Aorta (tissue), 5 donors: ENCODE measurements at regions not wholly inside any gene's neighbourhood (a gene's known extent, or its start where the extent isn't known, plus 50 kb on each side); places are given as distances from the start of the nearest gene placed in this dataset.

Source experiments
- ATAC-seq: fragments of 200-7000 bp; cut with Tn5 transposase; one replicate; pipeline ENCODE4 v1.9.1; 2022; ENCODE audit warnings: moderate library complexity; ENCODE audit not compliant: low FRiP score
- DNase-seq, 2 donors: peaks; one replicate each; pipeline ENCODE4 v3.0.0-alpha.2; 2020
- H3K27ac ChIP-seq, 2 donors: one replicate each; pipeline ENCODE4 v1.5.1; 2013; ENCODE audit warnings: low read length in 2 of 2, mild to moderate bottlenecking in 2 of 2, moderate library complexity in 2 of 2, control low read depth in 1 of 2, inconsistent platforms in 1 of 2, low read depth in 1 of 2
- H3K27me3 ChIP-seq, 2 donors: one replicate each; pipeline ENCODE4 v1.6.1; 2013; ENCODE audit warnings: control low read depth in 1 of 2, low read length in 1 of 2, mild to moderate bottlenecking in 1 of 2, moderate library complexity in 1 of 2; ENCODE audit not compliant: insufficient read depth in 2 of 2, control insufficient read depth in 1 of 2
- H3K36me3 ChIP-seq, 2 donors: one replicate each; pipeline ENCODE4 v1.6.1; 2013; ENCODE audit warnings: control low read depth in 1 of 2, low read length in 1 of 2, mild to moderate bottlenecking in 1 of 2; ENCODE audit not compliant: insufficient read depth in 2 of 2, control insufficient read depth in 1 of 2
- H3K4me1 ChIP-seq, 2 donors: one replicate each; pipeline ENCODE4 v1.6.1; 2013; ENCODE audit warnings: low read length in 2 of 2, control low read depth in 1 of 2, mild to moderate bottlenecking in 1 of 2, moderate library complexity in 1 of 2; ENCODE audit not compliant: insufficient read depth in 2 of 2, control insufficient read depth in 1 of 2
- H3K4me3 ChIP-seq, 2 donors: one replicate each; pipeline ENCODE4 v1.5.1; 2013; ENCODE audit warnings: low read length in 2 of 2, control low read depth in 1 of 2, mild to moderate bottlenecking in 1 of 2
- H3K9me3 ChIP-seq: one replicate; pipeline ENCODE4 v1.6.1; 2013; ENCODE audit warnings: mild to moderate bottlenecking, low read length; ENCODE audit not compliant: control insufficient read depth
- WGBS, 2 donors: extraction: QIAGEN DNeasy Blood & Tissue Kit; methylation state at CpG; one replicate each; pipeline ENCODE4 v1.1.7; 2013; 5-methylcytosine and 5-hydroxymethylcytosine counted together
- intact Hi-C, 2 donors: fragments of 100-400 bp; cut with DNase I; formaldehyde crosslinking; loops; one replicate each; pipeline versions ENCODE4 v1.14.2 to v1.15.0; 2022
- donor health status: healthy with polysubstance abuse.
- donor health status: Bipolar disorder and iron deficiency.
- donor health status: DM: no; HTN: no; CAD: no.
- donor health status: DM: no; HTN: no; CAD: no.
- donor health status: DM: yes; HTN: yes; CAD: no.

- Histone ChIP-seq H3K4me1 (no peaks in the 10 kb centered on the region), H3K4me3 (no peak overlapping the region), H3K27ac (no peak overlapping the region), H3K36me3 (no peaks in the 10 kb centered on the region), H3K27me3 (peaks cover 0 to 3% of the 10 kb centered on the region in 2 donors), H3K9me3 (peaks cover 1% of the 10 kb centered on the region)
- ATAC-seq (no peak), DNase-seq (no peak)
- 83 to 95% methylated on average over 1 of the region's 1 CpG for WGBS, 2 donors
- intact Hi-C loops, result no loop called here
Observed at GRCh38 chr4:32172761-32173160, 1452.6 kb downstream of the PCDH7 start.

- H3K36me3 ChIP-seq, result no peaks in the 10 kb centered on the region
- H3K27ac ChIP-seq, result no peak overlapping the region
- H3K4me1 ChIP-seq, result no peaks in the 10 kb centered on the region
- ATAC-seq (no peak), DNase-seq (no peak)
- no peaks in the 10 kb centered on the region for H3K9me3 ChIP-seq
- no peak overlapping the region for H3K4me3 ChIP-seq
- intact Hi-C loops, result no loop called here
- H3K27me3 ChIP-seq, result peaks cover 0 to 3% of the 10 kb centered on the region in 2 donors
Observed at GRCh38 chr4:32180086-32180485, 1459.9 kb downstream of the PCDH7 start.

- Histone ChIP-seq H3K4me3 (no peak overlapping the region), H3K9me3 (no peaks in the 10 kb centered on the region), H3K27ac (no peak overlapping the region), H3K27me3 (no peaks in the 10 kb centered on the region), H3K4me1 (no peaks in the 10 kb centered on the region), H3K36me3 (no peaks in the 10 kb centered on the region)
- ATAC-seq (no peak), DNase-seq (no peak)
- intact Hi-C loops, result no loop called here
- WGBS, 2 donors, result 57 to 59% methylated on average over 2 of the region's 2 CpGs
Observed at GRCh38 chr4:32184186-32184585, 1464.0 kb downstream of the PCDH7 start.

- Histone ChIP-seq H3K27ac (no peak overlapping the region), H3K4me3 (no peak overlapping the region), H3K36me3 (no peaks in the 10 kb centered on the region), H3K27me3 (no peaks in the 10 kb centered on the region), H3K9me3 (no peaks in the 10 kb centered on the region), H3K4me1 (no peaks in the 10 kb centered on the region)
- intact Hi-C loops, result no loop called here
- 91 to 93% methylated on average over 10 of the region's 10 CpGs for WGBS, 2 donors
- DNase-seq (peak in 1 of 2 donors; percentile 62), ATAC-seq (no peak)
Observed at GRCh38 chr4:32189130-32189529, 1469.0 kb downstream of the PCDH7 start.

- no peak overlapping the region for H3K27ac ChIP-seq
Observed at GRCh38 chr4:32189788-32190187, 1469.6 kb downstream of the PCDH7 start.

GRCh38 chr4:32191961-32192360 is 1471.8 kb downstream of the PCDH7 start:
- ATAC-seq (no peak), DNase-seq (no peak)
- intact Hi-C loops, result no loop called here
- 71 to 75% methylated on average over 4 of the region's 4 CpGs for WGBS, 2 donors
- Histone ChIP-seq H3K36me3 (no peaks in the 10 kb centered on the region), H3K27ac (no peak overlapping the region), H3K27me3 (no peaks in the 10 kb centered on the region), H3K4me1 (no peaks in the 10 kb centered on the region), H3K4me3 (no peak overlapping the region), H3K9me3 (no peaks in the 10 kb centered on the region)

More at GRCh38 chr4:32189788-32190187, 1469.6 kb downstream of the PCDH7 start:
- H3K4me1 ChIP-seq, result no peaks in the 10 kb centered on the region
- WGBS, 2 donors, result 92 to 95% methylated on average over 5 of the region's 5 CpGs
- H3K27me3 ChIP-seq, result no peaks in the 10 kb centered on the region
- no peak overlapping the region for H3K4me3 ChIP-seq
- no peaks in the 10 kb centered on the region for H3K9me3 ChIP-seq
- H3K36me3 ChIP-seq, result no peaks in the 10 kb centered on the region
- no peak for ATAC-seq
- no peak for DNase-seq
- intact Hi-C loops, result no loop called here

GRCh38 chr4:32192363-32192762 is 1472.2 kb downstream of the PCDH7 start:
- H3K27ac ChIP-seq, result no peak overlapping the region
- no peaks in the 10 kb centered on the region for H3K9me3 ChIP-seq
- no peaks in the 10 kb centered on the region for H3K27me3 ChIP-seq
- no peak overlapping the region for H3K4me3 ChIP-seq
- H3K4me1 ChIP-seq, result no peaks in the 10 kb centered on the region
- no peaks in the 10 kb centered on the region for H3K36me3 ChIP-seq
- intact Hi-C loops, result no loop called here
- ATAC-seq (no peak), DNase-seq (no peak)

- DNase-seq, result no peak
- intact Hi-C loops, result no loop called here
- Histone ChIP-seq H3K4me1 (no peaks in the 10 kb centered on the region), H3K9me3 (no peaks in the 10 kb centered on the region), H3K27me3 (no peaks in the 10 kb centered on the region), H3K4me3 (no peak overlapping the region), H3K36me3 (no peaks in the 10 kb centered on the region), H3K27ac (no peak overlapping the region)
- ATAC-seq, result no peak
- WGBS, 2 donors, result 89 to 90% methylated on average over 4 of the region's 4 CpGs
Observed at GRCh38 chr4:32192991-32193390, 1472.8 kb downstream of the PCDH7 start.

GRCh38 chr4:32196950-32197688 is 1477.0 kb downstream of the PCDH7 start:
- H3K36me3 ChIP-seq, result no peaks in the 10 kb centered on the region
- H3K4me3 ChIP-seq, result no peak overlapping the region
- H3K27me3 ChIP-seq, result no peaks in the 10 kb centered on the region
- H3K4me1 ChIP-seq, result no peaks in the 10 kb centered on the region
- H3K27ac ChIP-seq, result no peak overlapping the region
- DNase-seq (no peak), ATAC-seq (no peak)
- intact Hi-C loops, result no loop called here
- no peaks in the 10 kb centered on the region for H3K9me3 ChIP-seq
- WGBS, 2 donors, result 8 to 23% methylated on average over 10 of the region's 10 CpGs
